GM03348 (cell line): ENCODE measurements at regions not wholly inside any gene's neighbourhood (a gene's known extent, or its start where the extent isn't known, plus 50 kb on each side); places are given as distances from the start of the nearest gene placed in this dataset.
"Not testable (repeated sequence)": the region's sequence is repeated elsewhere in the genome, so short reads cannot be mapped to it uniquely, and the experiment has no call there.

Experiments
- DNase-seq: peaks from one replicate; pipeline ENCODE4 v3.0.0; 2012; ENCODE audit warnings: low spot score

GRCh38 chr12:73529231-73529630, 1008.4 kb upstream of the ATXN7L3B start:
- no peak for DNase-seq

GRCh38 chr12:73529954-73530353, 1007.7 kb upstream of the ATXN7L3B start:
- no peak for DNase-seq

- no peak for DNase-seq
Measured at GRCh38 chr12:73531752-73532151, 1005.9 kb upstream of the ATXN7L3B start.

GRCh38 chr12:73547421-73547820, 990.2 kb upstream of the ATXN7L3B start:
- DNase-seq, result no peak

GRCh38 chr12:73585136-73585535, 952.5 kb upstream of the ATXN7L3B start:
- DNase-seq, result no peak

GRCh38 chr12:73589220-73589619, 948.4 kb upstream of the ATXN7L3B start:
- DNase-seq, result no peak

GRCh38 chr12:73598626-73599025, 939.0 kb upstream of the ATXN7L3B start:
- no peak for DNase-seq

- DNase-seq, result no peak
Measured at GRCh38 chr12:73599268-73599667, 938.4 kb upstream of the ATXN7L3B start.

- DNase-seq, result not testable (repeated sequence)
Measured at GRCh38 chr12:73605925-73606324, 931.7 kb upstream of the ATXN7L3B start.

GRCh38 chr12:73612551-73612950, 925.1 kb upstream of the ATXN7L3B start:
- DNase-seq, result no peak

GRCh38 chr12:73623421-73623820, 914.2 kb upstream of the ATXN7L3B start:
- DNase-seq, result no peak

GRCh38 chr12:73625226-73625625, 912.4 kb upstream of the ATXN7L3B start:
- no peak for DNase-seq

GRCh38 chr12:73629171-73629570, 908.5 kb upstream of the ATXN7L3B start:
- no peak for DNase-seq

- no peak for DNase-seq
Measured at GRCh38 chr12:73629893-73630831, 907.5 kb upstream of the ATXN7L3B start.

- no peak for DNase-seq
Measured at GRCh38 chr12:73632191-73632590, 905.4 kb upstream of the ATXN7L3B start.

GRCh38 chr12:73632661-73633060, 905.0 kb upstream of the ATXN7L3B start:
- DNase-seq, result no peak

GRCh38 chr12:73639397-73639796, 898.2 kb upstream of the ATXN7L3B start:
- not testable (repeated sequence) for DNase-seq

- no peak for DNase-seq
Measured at GRCh38 chr12:73656375-73656774, 881.3 kb upstream of the ATXN7L3B start.

- DNase-seq, result no peak
Measured at GRCh38 chr12:73659802-73660201, 877.8 kb upstream of the ATXN7L3B start.

GRCh38 chr12:73665193-73665592, 872.4 kb upstream of the ATXN7L3B start:
- DNase-seq, result no peak

GRCh38 chr12:73671550-73671949, 866.1 kb upstream of the ATXN7L3B start:
- not testable (repeated sequence) for DNase-seq

- DNase-seq, result no peak
Measured at GRCh38 chr12:73677520-73678291, 859.9 kb upstream of the ATXN7L3B start.

GRCh38 chr12:73678335-73678734, 859.3 kb upstream of the ATXN7L3B start:
- no peak for DNase-seq
